ENCODE measurements at regions not wholly inside any gene's neighbourhood (a gene's known extent, or its start where the extent isn't known, plus 50 kb on each side); places are given as distances from the start of the nearest gene placed in this dataset.
"Not testable (repeated sequence)": the region's sequence is repeated elsewhere in the genome, so short reads cannot be mapped to it uniquely, and the experiment has no call there.

DNA sequence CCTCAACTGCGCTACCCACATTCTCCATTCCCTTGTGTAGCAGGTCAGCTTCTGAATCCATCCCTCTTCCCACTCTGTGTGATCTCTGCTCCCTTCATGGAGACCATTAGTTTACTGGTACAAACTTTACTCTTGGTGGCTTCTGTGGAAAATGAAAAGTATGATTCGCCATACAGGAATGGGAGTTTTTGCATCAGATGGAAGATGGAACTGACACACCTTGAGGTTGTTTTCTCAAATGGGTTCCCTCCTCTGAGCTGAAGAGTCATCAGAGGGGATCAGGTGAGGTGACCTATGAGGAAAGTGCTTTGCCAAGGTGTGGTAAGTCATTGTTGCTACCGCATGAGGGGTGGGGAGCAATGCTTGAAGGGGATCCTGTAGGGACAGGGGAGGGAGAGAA is 266.8 kb downstream of the INHBA start:
- no peak for DNase-seq

DNA sequence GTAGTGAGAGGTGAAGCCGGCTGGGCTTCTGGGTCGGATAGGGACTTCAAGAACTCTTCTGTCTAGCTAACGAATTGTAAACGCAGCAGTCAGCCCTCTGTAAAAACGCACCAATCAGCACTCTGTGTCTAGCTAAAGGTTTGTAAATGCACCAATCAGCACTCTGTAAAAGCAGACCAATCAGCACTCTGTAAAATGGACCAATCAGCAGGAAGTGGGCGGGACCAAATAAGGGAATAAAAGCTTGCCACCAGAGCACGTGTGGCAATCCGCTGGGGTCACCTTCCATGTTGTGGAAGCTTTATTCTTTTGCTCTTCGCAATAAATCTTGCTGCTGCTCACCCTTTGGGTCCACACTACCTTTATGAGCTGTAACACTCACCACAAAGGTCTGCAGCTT is 267.9 kb downstream of the INHBA start:
- DNase-seq: not testable (repeated sequence)

DNA sequence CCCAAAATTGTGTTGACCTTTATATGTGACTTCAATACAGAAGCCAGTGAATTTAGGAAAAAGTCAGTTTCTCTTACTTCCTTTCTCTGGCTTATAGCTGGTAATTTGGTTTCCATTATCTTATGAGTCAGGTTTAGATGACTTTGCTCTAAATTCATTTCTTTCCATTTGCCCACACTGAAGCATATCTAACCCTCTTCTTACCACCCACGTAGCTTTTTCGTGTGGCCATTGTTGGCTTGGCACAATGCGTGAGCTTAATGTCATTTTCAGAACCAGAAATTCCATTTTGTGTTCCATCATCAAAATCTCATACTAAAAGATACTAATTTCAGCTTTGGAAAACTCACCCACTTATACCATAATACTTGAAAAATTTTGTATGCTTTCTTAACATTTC is 271.2 kb downstream of the INHBA start:
- DNase-seq: no peak

DNA sequence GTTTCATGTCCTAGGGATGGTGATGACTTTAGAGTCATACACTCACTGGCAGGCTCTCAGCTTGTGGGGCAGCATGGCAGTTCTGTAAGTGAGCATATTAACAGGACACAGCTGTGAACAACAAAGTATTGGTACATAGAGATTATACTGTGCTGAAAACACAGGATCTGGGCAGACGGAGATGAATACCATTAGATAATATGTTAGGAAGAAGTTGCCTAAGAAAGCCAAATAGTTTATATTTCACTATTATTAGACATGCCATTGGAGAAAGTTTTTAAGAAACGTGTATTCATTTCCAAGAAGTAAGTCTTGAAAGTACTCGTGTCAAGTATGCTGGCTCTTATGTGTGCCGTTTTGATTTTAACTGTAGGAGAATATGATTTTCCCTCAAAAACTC is 274.5 kb downstream of the INHBA start:
- no peak for DNase-seq

DNA sequence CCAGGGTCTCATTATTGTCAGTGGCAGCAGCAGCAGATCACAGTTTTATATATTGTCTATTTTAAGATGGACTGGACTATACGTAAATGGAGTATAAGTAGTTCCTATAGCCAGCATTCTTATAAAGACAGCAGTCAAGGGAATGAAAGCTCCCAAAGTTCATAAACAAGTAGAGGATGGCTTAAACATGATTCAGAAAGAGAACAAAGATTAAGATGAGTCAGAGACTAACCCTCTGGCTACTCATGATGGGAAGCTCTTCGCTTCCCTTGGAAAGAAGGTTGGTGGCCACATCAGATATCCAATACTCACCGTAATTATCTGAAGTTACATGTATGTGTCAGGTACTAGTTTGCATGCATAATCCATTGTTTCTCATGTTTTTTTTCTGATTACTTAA is 277.0 kb downstream of the INHBA start:
- DNase-seq: no peak

DNA sequence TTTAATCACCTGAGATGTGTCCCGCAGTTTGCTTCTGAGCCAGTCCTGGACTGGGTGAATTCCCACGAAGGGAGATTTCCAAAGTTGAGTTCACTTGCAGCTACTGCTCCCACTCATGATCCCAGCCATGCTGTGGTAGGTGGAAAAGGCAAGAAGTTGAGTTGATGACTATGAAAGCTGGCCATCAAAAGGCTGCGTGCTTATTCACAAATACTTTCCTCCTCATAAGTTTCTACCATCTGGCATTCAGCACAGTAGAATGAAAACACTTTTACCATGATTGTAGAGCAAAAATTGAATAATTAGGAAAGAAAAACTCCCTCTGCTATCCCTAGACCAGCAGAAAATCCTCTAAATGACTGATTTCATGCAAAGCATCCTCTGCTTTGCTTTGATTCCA is 281.8 kb downstream of the INHBA start:
- no peak for DNase-seq

DNA sequence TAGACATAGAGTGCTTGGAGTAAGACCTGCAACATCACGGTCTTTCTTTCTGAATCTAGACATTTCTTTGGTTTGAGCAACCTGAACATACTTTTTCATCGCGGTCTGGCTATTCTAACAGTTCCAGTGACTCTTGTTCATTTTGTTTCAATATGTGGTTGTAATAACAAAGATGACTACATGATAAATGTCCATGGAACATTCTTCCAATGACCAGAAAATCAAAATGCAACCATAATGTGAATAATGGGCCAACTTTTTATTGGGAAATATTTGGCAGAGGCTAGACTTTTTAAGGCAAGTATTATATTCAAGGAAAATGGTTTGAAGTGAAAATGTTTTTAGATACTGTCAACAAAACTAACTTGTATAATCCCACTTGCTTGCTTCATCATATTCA is 282.5 kb downstream of the INHBA start:
- DNase-seq: no peak

DNA sequence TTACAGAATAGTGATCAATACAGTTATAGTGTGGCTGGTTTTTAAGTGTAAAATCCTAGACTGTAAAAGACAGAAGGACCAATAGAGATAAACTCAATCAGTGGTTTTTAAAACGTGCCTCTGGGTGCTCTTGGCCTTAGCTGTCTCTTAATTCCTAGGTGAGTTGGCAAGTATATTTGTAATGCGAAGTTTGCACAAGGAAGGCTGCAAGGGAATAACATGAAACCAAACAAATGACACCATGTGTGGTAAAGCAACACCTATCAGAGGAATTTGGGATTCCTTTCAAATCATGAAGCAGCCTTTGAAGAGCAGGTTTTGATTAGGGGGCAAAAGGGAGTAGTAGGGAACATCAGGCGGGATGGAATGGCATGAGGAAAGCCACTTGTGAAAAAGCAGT is 284.6 kb downstream of the INHBA start:
- DNase-seq: no peak

DNA sequence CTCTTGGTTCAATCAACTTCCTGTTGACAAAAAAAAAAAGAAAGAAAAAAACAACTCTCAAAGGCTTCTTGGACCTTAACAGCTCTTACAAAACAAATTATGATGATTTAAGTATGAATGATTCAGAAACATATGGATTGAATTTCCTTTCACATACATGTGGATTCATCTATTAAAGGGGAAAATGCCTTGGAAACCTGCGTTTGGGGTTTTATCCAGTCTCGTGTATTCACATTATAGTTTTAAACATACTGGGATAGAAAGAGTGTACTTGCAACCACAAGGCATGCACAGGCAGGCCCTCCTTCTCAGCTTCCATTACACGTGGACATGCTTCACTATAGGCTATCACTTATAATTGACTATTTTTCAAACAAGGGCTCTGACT is 286.7 kb downstream of the INHBA start:
- no peak for DNase-seq

DNA sequence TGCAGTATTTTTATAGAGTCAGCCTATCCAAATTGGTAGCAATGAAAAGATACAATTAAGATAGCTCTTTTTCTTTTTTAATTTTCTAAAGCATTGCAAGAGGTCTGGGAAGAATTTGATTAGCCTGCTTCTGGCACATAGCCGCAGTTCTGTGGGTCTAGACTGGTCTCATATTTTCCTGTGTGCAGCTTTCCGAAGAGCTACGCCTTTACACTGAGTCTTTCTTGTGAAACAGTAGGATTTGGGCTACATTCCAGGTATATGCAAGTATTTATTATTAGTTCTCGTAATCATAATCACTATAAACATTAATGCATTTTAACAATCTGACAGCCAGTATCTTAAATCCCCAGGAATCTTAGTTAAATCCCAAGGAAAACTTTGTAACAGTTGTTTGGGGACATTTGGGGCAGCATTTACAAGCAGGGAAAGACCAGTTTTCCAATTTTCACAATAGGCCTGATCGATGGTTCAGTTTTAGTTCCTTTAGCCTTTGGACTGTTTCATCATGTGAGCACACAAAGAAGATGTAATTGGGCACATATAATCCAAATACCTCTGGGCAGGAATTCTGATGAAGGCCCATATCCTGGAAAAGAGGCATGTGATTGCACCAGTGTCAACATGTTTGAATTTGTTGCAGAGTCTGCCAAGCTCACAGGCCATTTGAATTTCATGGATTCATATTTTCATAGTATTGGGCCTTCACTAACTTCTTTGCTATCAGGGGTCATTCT is 287.3 kb downstream of the INHBA start:
- DNase-seq: no peak

DNA sequence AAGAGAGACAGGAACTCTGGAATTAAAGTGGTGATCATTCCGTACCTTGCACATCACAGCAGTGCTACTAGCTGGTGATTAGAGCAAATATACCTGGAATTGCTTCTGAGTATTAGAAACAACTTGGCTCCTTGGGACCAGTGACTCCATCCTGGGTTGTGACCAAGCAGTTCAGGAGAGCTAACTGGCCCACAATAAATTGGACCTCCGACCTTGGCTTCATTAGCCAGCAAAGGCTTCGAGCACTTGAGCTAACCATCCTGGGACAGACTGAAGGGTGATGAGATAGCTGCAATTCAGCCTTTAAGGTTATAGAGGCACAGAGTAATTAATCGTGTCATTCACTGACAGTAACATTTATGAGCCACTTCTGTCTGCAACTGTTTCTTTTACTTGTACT is 287.8 kb downstream of the INHBA start:
- DNase-seq: no peak

DNA sequence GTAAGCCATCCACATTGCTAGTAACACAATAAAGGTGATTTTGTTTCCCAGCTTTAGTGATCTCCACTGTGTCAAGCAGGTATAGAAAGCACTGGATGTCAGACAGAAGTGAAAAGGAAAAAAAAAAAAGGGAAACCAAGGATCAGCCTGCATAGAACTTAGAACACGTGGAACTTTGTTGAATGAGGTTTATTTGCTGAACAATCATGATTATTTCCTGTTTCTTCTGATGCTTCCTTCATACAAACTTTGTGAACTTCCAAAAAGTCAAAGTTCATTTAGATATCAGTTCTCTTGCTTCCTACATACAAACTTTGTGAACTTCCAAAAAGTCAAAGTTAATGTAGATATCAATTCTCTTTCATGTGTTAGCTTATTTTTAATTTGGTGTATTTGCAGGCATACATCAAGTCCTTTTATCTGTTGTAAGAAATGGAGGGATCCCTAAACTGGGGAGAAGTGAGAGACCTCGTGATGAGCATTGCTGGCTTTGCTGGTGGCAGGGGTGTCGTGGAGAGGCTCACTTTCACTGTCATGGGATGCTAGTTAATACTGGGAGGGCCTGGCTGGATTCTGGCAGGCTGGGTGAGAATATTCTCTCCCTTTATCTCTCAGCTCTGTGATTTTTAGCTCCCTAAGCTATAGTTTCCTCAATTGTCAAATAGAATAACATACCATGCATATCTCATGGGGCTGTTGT is 298.4 kb downstream of the INHBA start:
- DNase-seq: no peak

DNA sequence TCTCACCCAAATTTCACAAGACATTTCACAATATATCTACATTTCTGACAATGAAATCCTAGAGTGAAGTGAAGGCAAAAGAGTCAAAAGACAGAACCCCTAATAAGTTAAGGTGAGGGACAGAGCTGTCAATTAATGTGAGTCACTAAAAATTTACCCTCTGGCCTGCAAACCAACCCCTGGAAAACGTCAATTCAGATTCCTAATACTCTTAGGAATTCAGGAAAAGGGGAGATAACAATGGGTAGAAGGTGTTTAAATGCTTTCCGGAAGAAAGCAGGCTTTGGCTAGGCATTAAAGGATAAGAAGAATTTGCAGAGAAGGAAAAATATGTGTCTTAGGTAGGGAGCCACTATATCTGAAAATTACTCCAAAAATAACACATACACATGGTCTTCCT is 299.6 kb downstream of the INHBA start:
- DNase-seq: no peak

DNA sequence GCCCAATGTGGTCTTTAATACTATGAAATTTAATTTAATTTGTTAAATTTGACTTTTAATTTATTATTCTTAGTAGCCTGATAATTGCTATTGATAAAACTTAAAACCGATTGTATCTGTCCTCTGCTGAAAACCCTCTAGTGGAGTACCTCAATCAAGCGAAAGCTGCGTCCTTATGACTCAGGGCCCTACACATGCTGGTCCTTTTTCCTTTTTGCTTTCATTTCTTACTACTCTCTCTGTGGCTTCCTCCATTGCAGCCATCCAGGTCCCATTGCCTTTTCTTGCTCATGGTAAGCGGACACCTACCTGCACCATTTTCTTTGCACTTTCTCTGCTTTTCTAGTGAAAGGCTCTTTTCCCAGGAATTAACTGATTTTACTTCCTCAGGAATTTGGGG is 301.1 kb downstream of the INHBA start:
- no peak for DNase-seq

DNA sequence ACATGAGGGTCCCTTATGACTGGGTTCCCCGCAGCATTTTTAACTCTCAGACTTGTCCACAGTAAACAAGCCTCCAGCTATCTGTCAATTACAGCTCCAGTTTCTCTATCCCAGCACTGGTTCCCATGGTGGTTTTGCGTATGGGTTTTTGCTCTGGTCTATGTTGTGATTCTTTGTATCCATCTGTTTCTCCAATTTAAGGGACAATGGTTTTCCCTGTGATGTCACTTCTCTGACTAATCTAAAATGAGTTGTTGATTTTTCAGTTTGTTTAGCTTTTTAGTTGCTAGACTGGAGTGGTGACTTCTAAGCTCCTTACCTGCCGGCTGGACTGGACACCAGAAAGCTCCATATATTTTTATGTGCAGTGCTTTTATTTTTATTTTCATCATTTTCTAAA is 303.7 kb downstream of the INHBA start:
- DNase-seq: no peak

DNA sequence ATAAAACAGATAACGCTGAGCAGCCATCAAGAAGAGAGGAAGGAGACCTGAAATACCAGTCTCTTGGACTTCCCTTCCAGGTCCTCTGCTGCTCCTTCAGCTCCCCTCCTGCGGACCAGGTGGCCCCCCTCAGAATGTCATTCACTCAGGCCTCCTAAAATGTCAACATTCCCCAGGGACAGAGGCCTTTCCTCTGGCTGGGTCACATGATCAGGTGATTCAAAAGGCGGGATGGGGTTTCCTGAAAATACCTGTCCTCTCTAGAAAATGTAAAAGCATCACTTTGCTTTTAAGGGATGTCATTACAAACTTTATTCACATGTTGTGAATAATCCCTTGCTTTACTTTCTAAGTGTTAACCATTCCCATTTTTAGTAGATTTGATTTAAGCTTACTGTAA is 311.1 kb downstream of the INHBA start:
- DNase-seq: no peak

DNA sequence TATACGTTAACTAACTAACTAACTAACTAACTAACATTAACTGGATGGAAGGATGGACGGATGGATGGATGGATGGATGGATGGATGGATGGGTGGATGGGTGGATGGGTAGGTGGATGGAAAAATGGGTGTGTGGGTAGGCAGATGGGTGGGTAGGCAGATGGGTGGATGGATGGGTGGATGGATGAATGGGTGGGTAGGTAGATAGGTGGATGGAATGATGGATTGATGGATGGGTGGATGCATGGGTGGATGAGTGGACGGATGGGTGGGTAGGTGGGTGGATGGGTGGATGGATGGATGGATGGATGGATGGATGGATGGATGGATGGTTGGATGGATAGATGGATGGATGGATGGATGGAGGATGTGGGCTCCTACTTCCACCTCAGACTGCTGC is 314.0 kb downstream of the INHBA start:
- not testable (repeated sequence) for DNase-seq

DNA sequence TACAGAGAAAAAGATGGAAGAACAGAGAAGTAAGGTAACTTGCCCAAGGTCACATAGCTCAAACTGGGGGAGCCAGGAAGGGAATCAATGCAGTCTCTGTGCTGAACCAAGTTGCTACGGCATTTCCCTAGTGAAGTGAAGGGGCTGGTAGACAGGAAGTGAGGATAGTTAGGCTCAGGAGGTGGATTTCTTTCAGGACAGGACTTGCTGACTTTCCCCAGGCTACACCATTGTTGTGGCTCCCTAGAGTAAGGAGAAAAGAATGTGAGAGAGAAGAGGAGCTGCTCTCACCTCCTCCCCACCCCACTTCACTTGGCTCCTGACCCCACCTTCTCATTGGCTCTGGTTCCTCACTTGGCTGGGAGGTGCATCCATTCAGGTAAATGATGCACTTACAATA is 316.9 kb downstream of the INHBA start:
- DNase-seq: no peak

DNA sequence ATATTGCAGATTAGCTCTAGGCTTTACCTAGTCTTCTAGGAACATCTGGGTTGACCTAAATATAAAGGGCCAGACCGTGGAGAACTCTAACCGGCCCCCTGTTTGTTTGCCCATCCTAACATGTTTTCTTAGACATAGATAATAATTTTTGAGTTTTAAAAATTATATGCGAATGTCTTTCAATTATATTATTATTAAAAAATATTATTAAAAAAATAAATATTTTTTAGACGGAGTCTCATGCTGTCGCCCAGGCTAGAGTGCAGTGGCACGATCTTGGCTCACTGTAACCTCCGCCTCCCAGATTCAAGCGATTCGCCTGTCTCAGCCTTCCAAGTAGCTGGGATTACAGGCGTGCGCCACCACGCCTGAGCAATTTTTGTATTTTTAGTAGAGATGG is 318.5 kb downstream of the INHBA start:
- no peak for DNase-seq

DNA sequence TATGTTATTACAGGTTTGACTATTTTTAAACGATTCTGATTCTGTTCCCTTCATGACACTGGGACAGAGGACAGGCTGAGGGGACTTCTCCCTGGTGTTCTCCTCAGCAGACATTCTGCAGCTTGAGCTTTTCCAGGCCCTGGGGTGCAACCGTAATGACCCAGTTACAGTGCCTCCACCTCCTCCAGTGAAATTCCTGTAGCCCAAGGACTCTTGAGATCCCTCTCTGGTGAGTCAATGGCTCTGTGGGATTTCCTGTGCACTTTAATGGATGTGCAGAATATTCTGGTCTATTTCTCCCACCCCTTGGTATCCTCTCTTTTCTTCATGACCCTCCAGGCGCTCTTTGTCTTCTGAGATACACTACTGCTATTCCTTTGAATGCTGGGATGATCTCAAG is 319.3 kb downstream of the INHBA start:
- DNase-seq: no peak

DNA sequence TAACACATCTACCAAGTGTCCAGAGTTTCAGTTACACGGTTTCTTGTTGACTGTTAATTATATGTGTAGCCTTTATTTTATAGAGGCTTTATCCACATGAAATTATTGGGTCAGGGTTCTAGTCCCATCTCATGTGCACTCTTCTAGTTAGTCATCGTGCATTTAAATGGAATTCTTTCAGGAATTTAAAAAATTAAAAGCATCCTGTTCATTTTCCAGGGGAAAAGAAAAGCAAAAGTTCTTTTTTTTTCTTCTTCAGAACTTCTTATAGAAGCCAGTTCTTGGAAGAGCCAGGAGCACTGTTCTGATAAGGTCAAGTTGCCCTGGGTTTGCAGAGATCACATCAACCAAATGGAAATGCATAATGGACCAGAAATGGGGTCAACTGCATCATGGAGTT is 324.7 kb downstream of the INHBA start:
- DNase-seq: no peak

DNA sequence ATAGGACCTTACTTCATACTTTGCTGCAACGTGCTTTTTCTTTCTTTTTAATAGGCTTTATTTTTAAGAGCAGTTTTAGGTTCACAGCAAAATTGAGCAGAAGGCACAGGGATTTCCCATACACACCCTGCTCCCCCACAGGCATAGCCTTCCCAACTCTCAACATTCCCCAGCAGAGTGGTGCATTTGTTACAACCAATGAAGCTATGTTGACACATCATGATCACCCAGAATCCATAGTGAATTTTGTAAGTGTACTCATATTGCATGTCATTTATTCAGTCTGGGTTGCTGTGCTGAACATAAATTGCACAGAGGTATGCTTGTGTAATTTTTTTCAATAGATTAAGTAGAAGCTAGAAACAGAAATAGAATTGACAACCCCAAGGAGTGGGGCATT is 327.3 kb downstream of the INHBA start:
- DNase-seq: no peak

DNA sequence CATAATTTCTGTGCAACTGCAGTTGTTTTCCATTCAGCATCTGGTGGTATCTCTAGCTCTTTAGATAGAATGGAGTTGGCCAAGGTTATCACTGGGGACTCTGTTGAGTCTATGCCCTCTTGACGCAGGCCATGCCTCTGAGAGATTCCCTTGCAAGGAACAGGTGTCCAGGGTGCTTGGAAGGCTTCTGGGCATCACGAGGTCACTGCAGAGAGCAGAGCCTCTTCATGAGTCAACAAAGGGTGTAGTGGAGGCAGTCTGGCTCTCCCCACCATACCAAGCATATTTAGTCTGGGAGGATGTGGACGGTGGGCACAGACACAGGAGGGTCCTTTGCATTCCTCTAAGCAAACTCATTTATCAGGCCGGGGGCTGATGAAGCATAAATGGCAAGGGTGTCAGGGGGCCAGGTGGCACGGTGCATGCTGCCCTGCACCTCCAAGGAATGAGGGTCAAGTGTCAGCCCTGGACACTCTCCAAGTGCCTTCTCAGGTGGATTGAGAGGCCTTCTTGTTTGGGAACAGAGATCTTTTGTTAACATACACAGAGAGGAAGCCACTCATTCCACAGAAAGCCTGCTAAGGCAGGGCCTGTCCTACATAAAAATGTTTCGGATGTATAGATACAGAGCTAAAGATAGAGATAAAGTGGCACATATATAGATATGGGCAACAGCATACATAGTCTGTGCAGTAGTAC is 328.6 kb downstream of the INHBA start:
- DNase-seq: no peak
